Panc1 (cell line): ENCODE measurements at regions not wholly inside any gene's neighbourhood (a gene's known extent, or its start where the extent isn't known, plus 50 kb on each side); places are given as distances from the start of the nearest gene placed in this dataset.

Source experiments
- ATAC-seq: fragments of 200-7000 bp; cut with Tn5 transposase; 2 replicates; pipeline ENCODE4 v1.9.1; 2020; ENCODE audit warnings: mild to moderate bottlenecking, moderate library complexity
- BruUV-seq: library from RNA; stranded (reverse); fragments of 400-500 nt; replicated peaks from 2 replicates; lab custom pipeline; 2021; lab: Mats Ljungman, UMichigan
- CTCF ChIA-PET: fragments of 300-600 bp; sonication (Branson Sonifier 250); formaldehyde crosslinking; loops from one replicate; lab custom pipeline; 2022; ENCODE audit warnings: antibody characterized with exemption; lab: Charles Lee
- POLR2A ChIA-PET: fragments of 300-600 bp; sonication (Branson Sonifier 250); formaldehyde crosslinking; loops from one replicate; lab custom pipeline; 2022; ENCODE audit warnings: antibody characterized with exemption; lab: Charles Lee
- DNase-seq: peaks from one replicate; pipeline ENCODE4 v3.0.0-alpha.2; 2010; ENCODE audit warnings: low read depth, low spot score
- H3K27ac ChIP-seq: 2 replicates; pipeline ENCODE4 v1.5.1; 2011; ENCODE audit warnings: mild to moderate bottlenecking, low read length, inconsistent platforms
- H3K27me3 ChIP-seq: fragments of 200-500 bp; sonication (Bioruptor generic); 2 replicates; pipeline ENCODE4 v1.6.0; 2014; ENCODE audit warnings: low read length, inconsistent platforms; ENCODE audit not compliant: control insufficient read depth, insufficient read depth
- H3K36me3 ChIP-seq: fragments of 200-500 bp; sonication (Bioruptor generic); 2 replicates; pipeline ENCODE4 v1.5.1; 2014; ENCODE audit warnings: inconsistent platforms, mild to moderate bottlenecking, low read length, moderate library complexity; ENCODE audit not compliant: control insufficient read depth, insufficient read depth
- H3K4me1 ChIP-seq: 2 replicates; pipeline ENCODE4 v1.5.1; 2011; ENCODE audit warnings: inconsistent platforms, mild to moderate bottlenecking, low read length, moderate library complexity; ENCODE audit not compliant: control insufficient read depth, insufficient read depth
- H3K4me3 ChIP-seq, 2 experiments: 2 replicates each; pipeline ENCODE4 v1.5.1; 2011 to 2012; ENCODE audit warnings: low read depth in 2 of 2, low read length in 2 of 2, mild to moderate bottlenecking in 2 of 2, inconsistent platforms in 1 of 2, moderate library complexity in 1 of 2
- H3K9me3 ChIP-seq: fragments of 200-500 bp; sonication (Bioruptor generic); 2 replicates; pipeline ENCODE4 v1.5.1; 2014; ENCODE audit warnings: low read depth, mild to moderate bottlenecking, inconsistent platforms, low read length, moderate library complexity; ENCODE audit not compliant: control insufficient read depth, insufficient read depth
- POLR2AphosphoS5 ChIP-seq: IDR thresholded peaks from 2 replicates; pipeline ENCODE4 v1.6.1; 2012; ENCODE audit warnings: mild to moderate bottlenecking, low read depth, low read length, moderate library complexity
- SIN3A ChIP-seq: IDR thresholded peaks from 2 replicates; pipeline ENCODE4 v1.6.1; 2012; ENCODE audit warnings: low read depth, mild to moderate bottlenecking, low read length, moderate library complexity, borderline replicate concordance; ENCODE audit not compliant: insufficient read depth
- TCF7L2 ChIP-seq: IDR thresholded peaks from 2 replicates; pipeline ENCODE4 v1.6.1; 2011; ENCODE audit warnings: mild to moderate bottlenecking, low read depth, low read length, inconsistent platforms
- in situ Hi-C: cut with HindIII; loops from 2 replicates; pipeline ENCODE4 v1.10.0; 2016; ENCODE audit warnings: low sequenced_read_pairs, low pct_unique_long_range_greater_than_20kb
- intact Hi-C: fragments of 100-400 bp; cut with micrococcal nuclease; formaldehyde crosslinking; loops from one replicate; pipeline ENCODE4 v1.10.0; 2022; ENCODE audit not compliant: unreplicated experiment
- TF ChIP-seq, protein P1 (sequence below): fragments of 450-650 bp; IDR thresholded peaks from 2 replicates; pipeline ENCODE4 v1.5.1; 2017; ENCODE audit warnings: mild to moderate bottlenecking
- TF ChIP-seq, protein P2 (sequence below), 2 experiments: IDR thresholded peaks; 2 replicates each; pipeline ENCODE4 v1.6.1; 2011 to 2012; ENCODE audit warnings: low read depth in 2 of 2, control low read depth in 1 of 2, low read length in 1 of 2, mild to moderate bottlenecking in 1 of 2, moderate library complexity in 1 of 2; ENCODE audit not compliant: insufficient read depth in 1 of 2

DNA sequence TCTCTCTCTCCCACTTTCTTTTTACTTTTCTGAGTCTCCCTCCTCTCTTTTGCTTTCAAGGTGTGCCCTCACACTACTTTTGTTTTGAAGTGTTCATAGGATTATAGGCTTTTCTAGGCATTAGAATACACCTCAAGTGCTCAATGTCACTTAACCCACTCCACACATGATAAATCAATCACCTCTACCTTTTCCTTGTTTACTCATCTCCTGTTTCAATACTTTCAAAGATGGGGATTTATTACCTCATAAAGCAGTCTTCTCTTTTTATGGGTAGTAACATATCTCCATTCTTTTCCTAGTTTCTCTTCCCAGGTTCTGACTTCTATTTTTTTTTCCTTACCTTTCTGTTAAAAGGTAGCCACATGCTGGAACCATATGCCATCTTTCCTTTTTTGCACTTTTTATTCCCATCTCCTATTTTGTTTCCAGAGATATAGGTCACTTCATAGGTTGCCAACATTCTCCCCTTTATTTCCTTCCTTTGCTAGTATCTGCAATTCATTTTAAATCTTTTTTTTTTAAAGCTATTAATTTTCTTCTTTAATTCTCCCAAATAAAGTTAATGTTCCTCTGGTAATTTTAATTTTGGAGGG is 137.6 kb upstream of the SLC10A2 start:
- TF ChIP-seq, protein P1, sequence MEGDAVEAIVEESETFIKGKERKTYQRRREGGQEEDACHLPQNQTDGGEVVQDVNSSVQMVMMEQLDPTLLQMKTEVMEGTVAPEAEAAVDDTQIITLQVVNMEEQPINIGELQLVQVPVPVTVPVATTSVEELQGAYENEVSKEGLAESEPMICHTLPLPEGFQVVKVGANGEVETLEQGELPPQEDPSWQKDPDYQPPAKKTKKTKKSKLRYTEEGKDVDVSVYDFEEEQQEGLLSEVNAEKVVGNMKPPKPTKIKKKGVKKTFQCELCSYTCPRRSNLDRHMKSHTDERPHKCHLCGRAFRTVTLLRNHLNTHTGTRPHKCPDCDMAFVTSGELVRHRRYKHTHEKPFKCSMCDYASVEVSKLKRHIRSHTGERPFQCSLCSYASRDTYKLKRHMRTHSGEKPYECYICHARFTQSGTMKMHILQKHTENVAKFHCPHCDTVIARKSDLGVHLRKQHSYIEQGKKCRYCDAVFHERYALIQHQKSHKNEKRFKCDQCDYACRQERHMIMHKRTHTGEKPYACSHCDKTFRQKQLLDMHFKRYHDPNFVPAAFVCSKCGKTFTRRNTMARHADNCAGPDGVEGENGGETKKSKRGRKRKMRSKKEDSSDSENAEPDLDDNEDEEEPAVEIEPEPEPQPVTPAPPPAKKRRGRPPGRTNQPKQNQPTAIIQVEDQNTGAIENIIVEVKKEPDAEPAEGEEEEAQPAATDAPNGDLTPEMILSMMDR = no peak
- TF ChIP-seq POLR2AphosphoS5 (no peak), SIN3A (no peak), TCF7L2 (no peak)
- TF ChIP-seq, protein P2, sequence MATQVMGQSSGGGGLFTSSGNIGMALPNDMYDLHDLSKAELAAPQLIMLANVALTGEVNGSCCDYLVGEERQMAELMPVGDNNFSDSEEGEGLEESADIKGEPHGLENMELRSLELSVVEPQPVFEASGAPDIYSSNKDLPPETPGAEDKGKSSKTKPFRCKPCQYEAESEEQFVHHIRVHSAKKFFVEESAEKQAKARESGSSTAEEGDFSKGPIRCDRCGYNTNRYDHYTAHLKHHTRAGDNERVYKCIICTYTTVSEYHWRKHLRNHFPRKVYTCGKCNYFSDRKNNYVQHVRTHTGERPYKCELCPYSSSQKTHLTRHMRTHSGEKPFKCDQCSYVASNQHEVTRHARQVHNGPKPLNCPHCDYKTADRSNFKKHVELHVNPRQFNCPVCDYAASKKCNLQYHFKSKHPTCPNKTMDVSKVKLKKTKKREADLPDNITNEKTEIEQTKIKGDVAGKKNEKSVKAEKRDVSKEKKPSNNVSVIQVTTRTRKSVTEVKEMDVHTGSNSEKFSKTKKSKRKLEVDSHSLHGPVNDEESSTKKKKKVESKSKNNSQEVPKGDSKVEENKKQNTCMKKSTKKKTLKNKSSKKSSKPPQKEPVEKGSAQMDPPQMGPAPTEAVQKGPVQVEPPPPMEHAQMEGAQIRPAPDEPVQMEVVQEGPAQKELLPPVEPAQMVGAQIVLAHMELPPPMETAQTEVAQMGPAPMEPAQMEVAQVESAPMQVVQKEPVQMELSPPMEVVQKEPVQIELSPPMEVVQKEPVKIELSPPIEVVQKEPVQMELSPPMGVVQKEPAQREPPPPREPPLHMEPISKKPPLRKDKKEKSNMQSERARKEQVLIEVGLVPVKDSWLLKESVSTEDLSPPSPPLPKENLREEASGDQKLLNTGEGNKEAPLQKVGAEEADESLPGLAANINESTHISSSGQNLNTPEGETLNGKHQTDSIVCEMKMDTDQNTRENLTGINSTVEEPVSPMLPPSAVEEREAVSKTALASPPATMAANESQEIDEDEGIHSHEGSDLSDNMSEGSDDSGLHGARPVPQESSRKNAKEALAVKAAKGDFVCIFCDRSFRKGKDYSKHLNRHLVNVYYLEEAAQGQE (IDR thresholded peaks at IDR 0.05; ENCODE audit: insufficient read depth in 1 of 2, low read depth in 2 of 2, low read length in 1 of 2) = no peak
- no TSS peak for BruUV-seq
- Histone ChIP-seq H3K36me3 (no peaks in the 10 kb centered on the region), H3K4me1 (no peaks in the 10 kb centered on the region), H3K9me3 (no peaks in the 10 kb centered on the region), H3K27ac (no peak overlapping the region), H3K27me3 (no peaks in the 10 kb centered on the region), H3K4me3 (no peak overlapping the region)
- POLR2A ChIA-PET = no interaction called here
- DNase-seq (no peak), ATAC-seq (no peak)
- intact Hi-C loops = no loop called here
- in situ Hi-C loops = no loop called here
- CTCF ChIA-PET = no interaction called here

DNA sequence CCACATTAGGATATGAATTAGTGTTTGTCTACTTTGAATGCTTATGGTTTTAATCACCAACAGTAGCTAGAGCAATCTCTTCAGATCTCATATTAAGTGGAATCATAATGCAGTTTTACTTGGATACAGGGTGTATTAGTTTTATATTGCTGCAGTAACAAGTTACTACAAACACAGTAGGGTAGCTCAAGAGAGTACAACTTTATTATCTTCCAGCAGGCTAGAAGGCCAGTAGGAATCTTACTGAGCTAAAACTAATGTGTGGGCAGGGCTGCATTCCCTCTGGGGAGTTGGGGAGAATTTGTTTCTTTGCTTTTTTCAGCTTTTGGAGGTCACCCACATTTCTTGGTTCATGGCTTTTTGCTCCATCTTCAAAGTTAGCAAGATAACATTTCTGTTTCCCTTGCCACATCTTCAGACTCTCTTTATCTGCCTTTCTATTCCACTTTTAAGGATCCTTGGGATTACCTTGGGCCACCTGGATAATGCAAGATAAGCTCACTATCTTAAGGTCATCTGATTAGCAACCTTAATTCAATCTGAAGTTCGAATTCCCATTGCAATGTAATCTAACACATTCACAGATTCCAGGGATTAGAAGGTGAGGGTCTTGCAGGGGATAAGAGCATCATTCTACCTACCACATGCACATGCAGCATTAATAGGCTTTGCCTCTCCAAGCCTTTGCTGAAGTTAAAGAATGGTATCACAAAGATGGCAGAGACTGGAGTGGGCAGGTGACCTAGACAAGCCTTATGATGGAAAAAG is 134.1 kb upstream of the SLC10A2 start:
- intact Hi-C loops = no loop called here
- ATAC-seq = no peak
- in situ Hi-C loops = no loop called here
- no peak for DNase-seq
- Histone ChIP-seq H3K27ac (no peak overlapping the region), H3K4me1 (no peaks in the 10 kb centered on the region), H3K36me3 (no peaks in the 10 kb centered on the region), H3K9me3 (no peaks in the 10 kb centered on the region), H3K27me3 (no peaks in the 10 kb centered on the region), H3K4me3 (no peak overlapping the region)
- BruUV-seq = no TSS peak
- TF ChIP-seq, protein P1 = no peak
- no peak for TF ChIP-seq TCF7L2
- no peak for TF ChIP-seq SIN3A
- TF ChIP-seq, protein P2 (IDR thresholded peaks at IDR 0.05; ENCODE audit: insufficient read depth in 1 of 2, low read depth in 2 of 2, low read length in 1 of 2) = no peak
- TF ChIP-seq POLR2AphosphoS5 = no peak
- ChIA-PET CTCF (no interaction called here), POLR2A (no interaction called here)
